Activated CD4-positive, alpha-beta T cell treated with anti-CD3 and anti-CD28 coated beads, Interleukin-2, Interleukin-6, amounts not matched to agents 100 ng/mL and 50 ng/mL, durations not matched to agents 16 hours and 8 hours (primary cell): ENCODE measurements at regions not wholly inside any gene's neighbourhood (a gene's known extent, or its start where the extent isn't known, plus 50 kb on each side); places are given as distances from the start of the nearest gene placed in this dataset.
"Not testable (repeated sequence)": the region's sequence is repeated elsewhere in the genome, so short reads cannot be mapped to it uniquely, and the experiment has no call there.

Source experiments
- DNase-seq: peaks from one replicate; pipeline ENCODE4 v3.0.0-alpha.2; 2020

- no peak for DNase-seq
Observed at GRCh38 chr11:109480251-109480650, 58.3 kb downstream of the C11orf87 start.

GRCh38 chr11:109486129-109486528 is 64.1 kb downstream of the C11orf87 start:
- DNase-seq, result no peak

- no peak for DNase-seq
Observed at GRCh38 chr11:109490953-109491635, 69.1 kb downstream of the C11orf87 start.

GRCh38 chr11:109506115-109506514 is 84.1 kb downstream of the C11orf87 start:
- no peak for DNase-seq

- no peak for DNase-seq
Observed at GRCh38 chr11:109507331-109507730, 85.3 kb downstream of the C11orf87 start.

- no peak for DNase-seq
Observed at GRCh38 chr11:109507836-109508561, 86.0 kb downstream of the C11orf87 start.

- DNase-seq, result no peak
Observed at GRCh38 chr11:109508943-109509342, 87.0 kb downstream of the C11orf87 start.

- no peak for DNase-seq
Observed at GRCh38 chr11:109510316-109510715, 88.3 kb downstream of the C11orf87 start.

- no peak for DNase-seq
Observed at GRCh38 chr11:109511598-109511997, 89.6 kb downstream of the C11orf87 start.

GRCh38 chr11:109512249-109512648 is 90.3 kb downstream of the C11orf87 start:
- DNase-seq, result no peak

GRCh38 chr11:109512680-109513079 is 90.7 kb downstream of the C11orf87 start:
- no peak for DNase-seq

- DNase-seq, result no peak
Observed at GRCh38 chr11:109514313-109515018, 92.5 kb downstream of the C11orf87 start.

GRCh38 chr11:109519253-109519652 is 97.3 kb downstream of the C11orf87 start:
- no peak for DNase-seq

- DNase-seq, result no peak
Observed at GRCh38 chr11:109521571-109522086, 99.6 kb downstream of the C11orf87 start.

- DNase-seq, result no peak
Observed at GRCh38 chr11:109522116-109522755, 100.2 kb downstream of the C11orf87 start.

- not testable (repeated sequence) for DNase-seq
Observed at GRCh38 chr11:109525636-109526035, 103.6 kb downstream of the C11orf87 start.

GRCh38 chr11:109526061-109526460 is 104.1 kb downstream of the C11orf87 start:
- no peak for DNase-seq

- DNase-seq, result no peak
Observed at GRCh38 chr11:109526931-109527330, 104.9 kb downstream of the C11orf87 start.

GRCh38 chr11:109527496-109527895 is 105.5 kb downstream of the C11orf87 start:
- DNase-seq, result no peak

- DNase-seq, result no peak
Observed at GRCh38 chr11:109547356-109548027, 125.5 kb downstream of the C11orf87 start.

GRCh38 chr11:109552376-109552775 is 130.4 kb downstream of the C11orf87 start:
- no peak for DNase-seq

GRCh38 chr11:109553284-109553683 is 131.3 kb downstream of the C11orf87 start:
- DNase-seq, result no peak

GRCh38 chr11:109554951-109555350 is 133.0 kb downstream of the C11orf87 start:
- DNase-seq, result no peak
